K562 (cell line): ENCODE measurements at regions not wholly inside any gene's neighbourhood (a gene's known extent, or its start where the extent isn't known, plus 50 kb on each side); places are given as distances from the start of the nearest gene placed in this dataset.

Experiments
- BRD4 ChIP-seq: fragments of 200-600 bp; sonication (generic); IDR thresholded peaks from 2 replicates; pipeline ENCODE4 v1.6.1; 2017; ENCODE audit warnings: inconsistent platforms
- E2F1 ChIP-seq: sonication (generic); formaldehyde crosslinking; IDR thresholded peaks from 2 replicates; pipeline ENCODE4 v1.8.1; 2023; ENCODE audit warnings: mild to moderate bottlenecking, missing genetic modification reagents, moderate library complexity
- FOXK1 ChIP-seq: sonication (generic); formaldehyde crosslinking; IDR thresholded peaks from 2 replicates; pipeline ENCODE4 v1.8.0; 2022; ENCODE audit warnings: missing genetic modification reagents, mild to moderate bottlenecking, borderline replicate concordance
- GABPB1 ChIP-seq: sonication (generic); formaldehyde crosslinking; IDR thresholded peaks from 2 replicates; pipeline ENCODE4 v1.8.0; 2022; ENCODE audit warnings: mild to moderate bottlenecking, missing genetic modification reagents
- HDAC8 ChIP-seq: fragments of 450-650 bp; IDR thresholded peaks from 2 replicates; pipeline ENCODE4 v1.6.1; 2016; ENCODE audit warnings: mild to moderate bottlenecking, missing genetic modification characterization, moderate library complexity, missing compliant biosample characterization
- KLF6 ChIP-seq: fragments of 250-450 bp; sonication (Bioruptor Pico); IDR thresholded peaks from 2 replicates; pipeline ENCODE4 v1.4.0; 2020; ENCODE audit warnings: mild to moderate bottlenecking, moderate library complexity, borderline replicate concordance
- SMAD1 ChIP-seq: fragments of 150-350 bp; IDR thresholded peaks from 2 replicates; pipeline ENCODE4 v1.6.1; 2014; ENCODE audit warnings: low read length, low read depth; ENCODE audit not compliant: partially characterized antibody
- TSHZ1 ChIP-seq: fragments of 250-450 bp; sonication (Bioruptor Pico); IDR thresholded peaks from 2 replicates; pipeline ENCODE4 v1.4.0; 2020; ENCODE audit warnings: mild to moderate bottlenecking, moderate library complexity
- ZNF12 ChIP-seq: sonication (generic); formaldehyde crosslinking; IDR thresholded peaks from 2 replicates; pipeline ENCODE4 v1.4.0; 2020; ENCODE audit warnings: mild to moderate bottlenecking, missing genetic modification reagents
- ZZZ3 ChIP-seq: fragments of 450-650 bp; IDR thresholded peaks from 2 replicates; pipeline ENCODE4 v1.6.1; 2016; ENCODE audit warnings: antibody characterized with exemption, mild to moderate bottlenecking, moderate library complexity
- TF ChIP-seq, protein P1 (sequence below): sonication (generic); formaldehyde crosslinking; IDR thresholded peaks from 2 replicates; pipeline ENCODE4 v1.9.0; 2022; ENCODE audit warnings: mild to moderate bottlenecking, missing genetic modification reagents
- TF ChIP-seq, protein P2 (sequence below): IDR thresholded peaks from 3 replicates; pipeline ENCODE4 v1.6.1; 2011; ENCODE audit warnings: borderline replicate concordance, mild to moderate bottlenecking, moderate library complexity; ENCODE audit not compliant: insufficient read length; ENCODE audit errors: extremely low read depth
- TF ChIP-seq, protein P3 (sequence below), 3 experiments: fragments of 200-800 bp in 1 of 3; fragments of 250-450 bp in 1 of 3; fragments of 450-650 bp in 1 of 3; sonication (Bioruptor Pico) in 1 of 3; sonication (Bioruptor generic) in 1 of 3; formaldehyde crosslinking in 1 of 3; IDR thresholded peaks; 2 replicates each; pipeline versions ENCODE4 v1.6.1 to v1.8.0; 2016 to 2022; ENCODE audit warnings: mild to moderate bottlenecking in 2 of 3, missing genetic modification characterization in 2 of 3, missing compliant biosample characterization in 1 of 3, moderate library complexity in 1 of 3

DNA sequence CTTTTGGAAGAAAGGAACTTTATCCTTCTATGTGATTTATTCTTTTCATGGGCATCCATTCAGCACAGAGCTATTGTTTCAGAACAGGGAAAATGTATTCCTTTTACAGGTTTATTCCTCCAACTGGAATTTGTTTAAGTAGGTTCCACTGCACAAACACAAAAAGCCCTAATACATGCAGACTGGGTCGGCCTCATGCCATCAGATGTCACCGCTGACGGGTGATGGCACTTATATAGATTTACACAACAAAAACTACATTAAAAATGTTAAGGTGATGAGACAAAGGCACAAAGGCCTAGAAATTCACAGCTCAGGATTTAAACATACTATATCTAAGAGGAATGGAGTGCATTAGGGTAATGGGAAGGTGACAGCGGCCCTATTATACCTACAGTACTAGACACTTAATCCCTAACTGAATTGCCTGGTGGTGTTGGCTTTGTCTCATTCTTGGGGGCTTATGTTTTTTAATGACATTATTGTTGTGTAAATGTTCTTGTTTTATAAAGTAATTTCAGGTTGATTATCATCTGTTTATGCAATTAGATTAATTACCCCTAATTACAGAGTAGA lies 276.4 kb upstream of the PSMD7 start:
- no peak for TF ChIP-seq FOXK1 (CRISPR knock-in tag)
- TF ChIP-seq, protein P1, sequence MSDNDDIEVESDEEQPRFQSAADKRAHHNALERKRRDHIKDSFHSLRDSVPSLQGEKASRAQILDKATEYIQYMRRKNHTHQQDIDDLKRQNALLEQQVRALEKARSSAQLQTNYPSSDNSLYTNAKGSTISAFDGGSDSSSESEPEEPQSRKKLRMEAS: no peak
- no peak for TF ChIP-seq TSHZ1 (CRISPR knock-in tag)
- TF ChIP-seq E2F1 (CRISPR knock-in tag): no peak
- no peak for TF ChIP-seq SMAD1
- no peak for TF ChIP-seq KLF6 (CRISPR knock-in tag)
- TF ChIP-seq GABPB1 (CRISPR knock-in tag): no peak
- no peak for TF ChIP-seq ZZZ3
- TF ChIP-seq BRD4: no peak
- TF ChIP-seq, protein P2, sequence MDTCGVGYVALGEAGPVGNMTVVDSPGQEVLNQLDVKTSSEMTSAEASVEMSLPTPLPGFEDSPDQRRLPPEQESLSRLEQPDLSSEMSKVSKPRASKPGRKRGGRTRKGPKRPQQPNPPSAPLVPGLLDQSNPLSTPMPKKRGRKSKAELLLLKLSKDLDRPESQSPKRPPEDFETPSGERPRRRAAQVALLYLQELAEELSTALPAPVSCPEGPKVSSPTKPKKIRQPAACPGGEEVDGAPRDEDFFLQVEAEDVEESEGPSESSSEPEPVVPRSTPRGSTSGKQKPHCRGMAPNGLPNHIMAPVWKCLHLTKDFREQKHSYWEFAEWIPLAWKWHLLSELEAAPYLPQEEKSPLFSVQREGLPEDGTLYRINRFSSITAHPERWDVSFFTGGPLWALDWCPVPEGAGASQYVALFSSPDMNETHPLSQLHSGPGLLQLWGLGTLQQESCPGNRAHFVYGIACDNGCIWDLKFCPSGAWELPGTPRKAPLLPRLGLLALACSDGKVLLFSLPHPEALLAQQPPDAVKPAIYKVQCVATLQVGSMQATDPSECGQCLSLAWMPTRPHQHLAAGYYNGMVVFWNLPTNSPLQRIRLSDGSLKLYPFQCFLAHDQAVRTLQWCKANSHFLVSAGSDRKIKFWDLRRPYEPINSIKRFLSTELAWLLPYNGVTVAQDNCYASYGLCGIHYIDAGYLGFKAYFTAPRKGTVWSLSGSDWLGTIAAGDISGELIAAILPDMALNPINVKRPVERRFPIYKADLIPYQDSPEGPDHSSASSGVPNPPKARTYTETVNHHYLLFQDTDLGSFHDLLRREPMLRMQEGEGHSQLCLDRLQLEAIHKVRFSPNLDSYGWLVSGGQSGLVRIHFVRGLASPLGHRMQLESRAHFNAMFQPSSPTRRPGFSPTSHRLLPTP: no peak
- no peak for TF ChIP-seq HDAC8 (tag)
- TF ChIP-seq ZNF12: no peak
- TF ChIP-seq, protein P3, sequence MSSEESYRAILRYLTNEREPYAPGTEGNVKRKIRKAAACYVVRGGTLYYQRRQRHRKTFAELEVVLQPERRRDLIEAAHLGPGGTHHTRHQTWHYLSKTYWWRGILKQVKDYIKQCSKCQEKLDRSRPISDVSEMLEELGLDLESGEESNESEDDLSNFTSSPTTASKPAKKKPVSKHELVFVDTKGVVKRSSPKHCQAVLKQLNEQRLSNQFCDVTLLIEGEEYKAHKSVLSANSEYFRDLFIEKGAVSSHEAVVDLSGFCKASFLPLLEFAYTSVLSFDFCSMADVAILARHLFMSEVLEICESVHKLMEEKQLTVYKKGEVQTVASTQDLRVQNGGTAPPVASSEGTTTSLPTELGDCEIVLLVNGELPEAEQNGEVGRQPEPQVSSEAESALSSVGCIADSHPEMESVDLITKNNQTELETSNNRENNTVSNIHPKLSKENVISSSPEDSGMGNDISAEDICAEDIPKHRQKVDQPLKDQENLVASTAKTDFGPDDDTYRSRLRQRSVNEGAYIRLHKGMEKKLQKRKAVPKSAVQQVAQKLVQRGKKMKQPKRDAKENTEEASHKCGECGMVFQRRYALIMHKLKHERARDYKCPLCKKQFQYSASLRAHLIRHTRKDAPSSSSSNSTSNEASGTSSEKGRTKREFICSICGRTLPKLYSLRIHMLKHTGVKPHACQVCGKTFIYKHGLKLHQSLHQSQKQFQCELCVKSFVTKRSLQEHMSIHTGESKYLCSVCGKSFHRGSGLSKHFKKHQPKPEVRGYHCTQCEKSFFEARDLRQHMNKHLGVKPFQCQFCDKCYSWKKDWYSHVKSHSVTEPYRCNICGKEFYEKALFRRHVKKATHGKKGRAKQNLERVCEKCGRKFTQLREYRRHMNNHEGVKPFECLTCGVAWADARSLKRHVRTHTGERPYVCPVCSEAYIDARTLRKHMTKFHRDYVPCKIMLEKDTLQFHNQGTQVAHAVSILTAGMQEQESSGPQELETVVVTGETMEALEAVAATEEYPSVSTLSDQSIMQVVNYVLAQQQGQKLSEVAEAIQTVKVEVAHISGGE (CRISPR knock-in tag; IDR thresholded peaks at IDR 0.05): no peak
